BJ (cell line): ENCODE measurements at regions not wholly inside any gene's neighbourhood (a gene's known extent, or its start where the extent isn't known, plus 50 kb on each side); places are given as distances from the start of the nearest gene placed in this dataset.

Source experiments
- CTCF ChIA-PET: fragments of 350-600 bp; formaldehyde crosslinking; extraction: SDS; loops from one replicate; lab custom pipeline; 2021; ENCODE audit warnings: antibody characterized with exemption, inconsistent platforms; lab: Yijun Ruan, JAX
- POLR2A ChIA-PET: fragments of 300-600 bp; sonication (Branson Sonifier 250); formaldehyde crosslinking; extraction: SDS; loops from one replicate; lab custom pipeline; 2021; ENCODE audit warnings: antibody characterized with exemption; lab: Charles Lee
- DNase-seq: peaks from one replicate; pipeline ENCODE4 v3.0.0-alpha.2; 2011; ENCODE audit warnings: low read depth
- H3K27me3 ChIP-seq: 2 replicates; pipeline ENCODE4 v1.6.0; 2011; ENCODE audit warnings: low read length; ENCODE audit not compliant: control insufficient read depth, insufficient read depth
- H3K36me3 ChIP-seq: 2 replicates; pipeline ENCODE4 v1.5.1; 2011; ENCODE audit warnings: low read length; ENCODE audit not compliant: control insufficient read depth, insufficient read depth
- H3K4me3 ChIP-seq: 2 replicates; pipeline ENCODE4 v1.5.1; 2011; ENCODE audit warnings: low read depth, mild to moderate bottlenecking, control low read depth, low read length
- TF ChIP-seq, protein P1 (sequence below): IDR thresholded peaks from 2 replicates; pipeline ENCODE4 v1.5.1; 2011; ENCODE audit warnings: low read depth, mild to moderate bottlenecking, control low read depth, inconsistent platforms, low read length, moderate library complexity; ENCODE audit not compliant: insufficient read depth

DNA sequence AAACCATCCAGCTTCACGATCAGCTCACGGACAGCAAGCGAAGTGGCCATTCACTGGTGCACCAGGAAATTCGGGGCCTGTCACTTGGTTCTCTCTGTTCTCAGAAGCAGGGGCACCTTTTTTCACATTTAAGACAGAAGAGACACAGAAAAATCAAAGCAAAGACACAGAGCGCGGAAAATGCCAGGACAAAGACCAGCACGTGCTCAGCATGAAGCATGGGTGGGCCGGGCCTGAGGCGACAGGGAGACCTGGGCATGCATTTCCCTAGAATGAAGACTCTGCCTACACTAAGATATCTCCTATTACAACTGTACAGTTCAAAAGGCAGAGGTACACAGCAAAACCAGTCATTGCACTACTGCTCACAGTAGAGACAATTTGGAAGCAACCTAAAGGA is 117.4 kb upstream of the ID2 start:
- no peak overlapping the region for H3K4me3 ChIP-seq
- H3K36me3 ChIP-seq: no peaks in the 10 kb centered on the region
- H3K27me3 ChIP-seq: peaks cover 2% of the 10 kb centered on the region
- no peak for DNase-seq
- TF ChIP-seq, protein P1, sequence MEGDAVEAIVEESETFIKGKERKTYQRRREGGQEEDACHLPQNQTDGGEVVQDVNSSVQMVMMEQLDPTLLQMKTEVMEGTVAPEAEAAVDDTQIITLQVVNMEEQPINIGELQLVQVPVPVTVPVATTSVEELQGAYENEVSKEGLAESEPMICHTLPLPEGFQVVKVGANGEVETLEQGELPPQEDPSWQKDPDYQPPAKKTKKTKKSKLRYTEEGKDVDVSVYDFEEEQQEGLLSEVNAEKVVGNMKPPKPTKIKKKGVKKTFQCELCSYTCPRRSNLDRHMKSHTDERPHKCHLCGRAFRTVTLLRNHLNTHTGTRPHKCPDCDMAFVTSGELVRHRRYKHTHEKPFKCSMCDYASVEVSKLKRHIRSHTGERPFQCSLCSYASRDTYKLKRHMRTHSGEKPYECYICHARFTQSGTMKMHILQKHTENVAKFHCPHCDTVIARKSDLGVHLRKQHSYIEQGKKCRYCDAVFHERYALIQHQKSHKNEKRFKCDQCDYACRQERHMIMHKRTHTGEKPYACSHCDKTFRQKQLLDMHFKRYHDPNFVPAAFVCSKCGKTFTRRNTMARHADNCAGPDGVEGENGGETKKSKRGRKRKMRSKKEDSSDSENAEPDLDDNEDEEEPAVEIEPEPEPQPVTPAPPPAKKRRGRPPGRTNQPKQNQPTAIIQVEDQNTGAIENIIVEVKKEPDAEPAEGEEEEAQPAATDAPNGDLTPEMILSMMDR: no peak
- CTCF ChIA-PET: no interaction called here
- POLR2A ChIA-PET: no interaction called here

DNA sequence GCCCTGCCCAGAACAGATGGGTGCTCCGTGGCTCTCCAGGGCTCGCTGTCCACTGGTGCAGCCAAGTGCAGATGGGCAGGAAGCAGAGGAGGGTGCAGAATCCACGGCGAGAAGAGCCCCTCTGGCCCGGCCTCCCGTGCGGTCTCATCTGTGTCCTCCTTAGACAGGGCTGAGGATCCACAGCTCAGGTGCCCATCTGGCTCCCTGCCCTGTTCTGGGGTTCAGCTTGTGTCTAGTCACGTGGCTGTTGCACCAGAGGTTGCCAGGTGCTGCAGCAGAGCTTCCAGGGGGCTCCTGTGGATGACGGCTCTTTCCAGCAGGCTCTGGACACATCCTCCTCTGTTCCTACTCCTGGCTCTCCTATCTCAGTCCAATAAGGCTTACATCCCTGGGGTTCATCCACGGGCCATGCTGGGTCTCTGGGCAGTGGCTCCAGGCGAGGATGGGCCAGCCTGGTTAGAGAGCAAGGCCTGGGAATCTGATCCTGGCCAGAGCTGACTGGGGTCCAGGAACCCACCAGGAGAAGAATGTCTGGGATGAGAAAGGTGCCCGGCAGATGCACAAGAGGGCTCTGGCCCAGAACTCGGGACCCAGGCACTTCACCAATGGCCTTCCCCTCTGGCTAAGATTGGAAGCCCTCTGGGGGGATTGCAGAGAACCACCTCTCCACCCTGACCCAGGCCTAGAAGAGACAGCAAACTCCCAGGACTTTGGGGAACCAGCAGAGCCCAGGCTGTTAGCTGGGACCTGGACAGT is 116.3 kb upstream of the ID2 start:
- no peak for DNase-seq
- POLR2A ChIA-PET: no interaction called here
- TF ChIP-seq, protein P1: no peak
- Histone ChIP-seq H3K36me3 (no peaks in the 10 kb centered on the region), H3K4me3 (no peak overlapping the region), H3K27me3 (peaks cover 6% of the 10 kb centered on the region)
- CTCF ChIA-PET: interaction anchor here (1.0 kb wide), 1 partner anchor 9 kb away, joined by 3 read pairs; no protein-coding TSS in a partner anchor

DNA sequence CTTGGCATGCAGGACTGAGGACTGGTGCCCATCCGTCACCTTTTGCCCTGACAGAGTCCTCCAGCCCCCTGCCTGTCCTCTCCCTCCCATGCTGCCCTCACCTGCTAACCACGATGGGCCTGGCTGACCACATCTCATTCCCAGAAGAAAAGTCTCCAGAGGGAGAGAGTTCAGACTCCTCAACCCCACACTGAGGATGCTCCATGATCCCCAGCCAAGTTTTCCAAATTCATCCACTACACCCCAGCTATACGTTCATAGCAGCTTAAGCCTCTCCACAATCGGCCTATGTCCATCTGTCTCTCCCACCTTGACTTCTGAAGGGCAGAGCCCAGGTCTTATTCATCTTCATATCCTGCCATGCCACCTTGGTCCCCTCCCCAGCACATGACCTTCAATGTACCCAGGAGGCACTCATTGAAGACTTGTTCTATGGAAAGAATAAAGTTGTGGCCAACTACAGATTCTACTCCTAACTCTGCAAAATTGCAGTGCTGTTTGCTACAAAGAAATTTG is 115.6 kb upstream of the ID2 start:
- ChIA-PET CTCF (interaction anchor here (1.0 kb wide), 1 partner anchor 9 kb away, joined by 3 read pairs; no protein-coding TSS in a partner anchor), POLR2A (no interaction called here)
- no peak overlapping the region for H3K4me3 ChIP-seq
- DNase-seq: no peak
- H3K27me3 ChIP-seq: peaks cover 6% of the 10 kb centered on the region
- TF ChIP-seq, protein P1: no peak
- H3K36me3 ChIP-seq: no peaks in the 10 kb centered on the region

DNA sequence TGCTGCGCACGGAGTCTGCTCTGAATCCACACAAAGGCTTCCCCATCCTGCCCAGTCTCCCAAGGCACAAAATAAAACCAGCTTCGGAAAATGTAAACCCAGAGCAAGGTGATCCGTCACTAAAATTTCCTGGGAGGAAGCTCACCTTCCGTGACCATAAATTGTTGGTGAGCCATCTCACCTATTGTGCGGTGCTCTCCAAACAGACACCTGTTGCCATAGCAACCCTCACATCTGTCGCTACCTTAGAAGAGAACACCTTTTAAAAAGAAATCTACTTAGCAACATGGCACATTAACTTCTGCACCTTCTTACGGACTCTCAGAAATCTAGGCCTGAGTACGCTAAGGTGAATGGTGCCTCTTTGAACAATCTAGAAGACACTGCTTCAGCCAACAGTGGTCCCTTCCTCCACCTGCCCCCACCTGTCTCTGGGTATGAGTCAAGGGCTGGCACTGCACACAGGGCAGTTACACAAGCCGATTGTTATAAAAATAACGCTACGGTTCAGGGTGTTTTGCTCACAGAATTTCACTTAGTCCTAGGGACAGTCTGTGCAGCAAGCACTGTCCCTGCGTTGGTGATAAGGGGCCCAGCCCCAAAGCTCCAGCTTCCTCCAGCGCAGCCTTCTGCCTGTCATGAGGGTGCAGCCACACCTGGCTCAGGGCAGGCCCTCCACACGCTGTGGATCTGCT is 114.9 kb upstream of the ID2 start:
- CTCF ChIA-PET: interaction anchor here (1.0 kb wide), 1 partner anchor 8 kb away, joined by 3 read pairs; no protein-coding TSS in a partner anchor
- DNase-seq: no peak
- POLR2A ChIA-PET: no interaction called here
- peaks cover 6% of the 10 kb centered on the region for H3K27me3 ChIP-seq
- no peaks in the 10 kb centered on the region for H3K36me3 ChIP-seq
- H3K4me3 ChIP-seq: no peak overlapping the region
- TF ChIP-seq, protein P1: no peak
